Stimulated activated effector memory CD8-positive, alpha-beta T cell treated with anti-CD3 and anti-CD28 coated beads, Interleukin-12 subunit alpha, Interleukin-12 subunit beta, amount 100 ng/mL, for 72 hours (primary cell): ENCODE measurements at regions not wholly inside any gene's neighbourhood (a gene's known extent, or its start where the extent isn't known, plus 50 kb on each side); places are given as distances from the start of the nearest gene placed in this dataset.
A peak's percentile ranks its signal among the peaks of the same experiment; 100 is the strongest.

Experiments used
- ATAC-seq: fragments of 150-1000 bp; cut with Tn5 transposase; 2 replicates; pipeline ENCODE4 v1.10.0; 2021
- DNase-seq, 2 donors: peaks; one replicate each; pipeline ENCODE4 v3.0.0; 2021 to 2022; ENCODE audit warnings: low spot score in 2 of 2
- H3K27ac Mint-ChIP-seq: one replicate; pipeline ENCODE4 v1.8.0; 2022; ENCODE audit warnings: mild to moderate bottlenecking, mixed read lengths
- H3K36me3 Mint-ChIP-seq: one replicate; pipeline ENCODE4 v1.8.0; 2022; ENCODE audit warnings: mild to moderate bottlenecking, mixed read lengths
- H3K4me1 Mint-ChIP-seq: one replicate; pipeline ENCODE4 v1.8.0; 2022; ENCODE audit warnings: mixed read lengths
- H3K4me3 Mint-ChIP-seq: one replicate; pipeline ENCODE4 v1.8.0; 2022; ENCODE audit warnings: mild to moderate bottlenecking, mixed read lengths
- H3K9me3 Mint-ChIP-seq: one replicate; pipeline ENCODE4 v1.8.0; 2022; ENCODE audit warnings: mixed read lengths

DNA sequence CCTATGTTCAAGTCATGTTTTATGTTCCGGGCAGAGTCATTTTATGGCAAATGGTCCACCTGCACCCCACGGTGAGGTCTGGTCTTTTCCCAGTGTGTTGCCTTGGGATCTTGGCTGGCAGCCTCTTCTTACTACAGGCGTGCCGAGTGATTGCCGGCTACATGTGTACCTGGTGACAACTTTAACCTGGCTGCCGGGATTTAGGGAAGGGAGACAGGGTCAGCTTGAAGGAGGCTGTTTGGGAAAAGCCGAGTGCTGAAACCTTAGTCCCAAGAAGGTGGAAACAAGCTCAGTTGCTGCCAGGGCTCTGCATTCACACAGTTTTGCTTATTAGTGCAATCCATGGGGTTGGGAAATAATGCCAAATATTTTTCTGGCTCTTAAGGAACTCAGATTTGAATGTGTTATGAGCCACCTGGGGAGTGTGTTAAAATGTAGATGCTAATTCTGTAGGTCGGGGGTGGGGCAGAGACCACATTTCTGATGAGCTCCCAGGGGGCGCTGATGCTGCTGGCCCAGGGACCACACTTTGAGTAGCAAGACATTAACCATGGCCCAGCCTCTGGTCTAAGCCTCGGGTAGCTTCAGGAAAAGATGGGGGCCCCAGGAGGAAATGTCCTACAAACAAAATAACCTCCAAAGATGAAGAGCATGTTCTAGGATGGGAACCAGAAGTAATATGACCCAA is 179.6 kb downstream of the TBX5 start:
- no peak for DNase-seq
- H3K27ac Mint-ChIP-seq, result no peak overlapping the region
- H3K4me3 Mint-ChIP-seq, result no peak overlapping the region
- no peak for ATAC-seq
- H3K9me3 Mint-ChIP-seq, result peaks cover 3% of the 10 kb centered on the region
- no peaks in the 10 kb centered on the region for H3K4me1 Mint-ChIP-seq
- no peaks in the 10 kb centered on the region for H3K36me3 Mint-ChIP-seq

DNA sequence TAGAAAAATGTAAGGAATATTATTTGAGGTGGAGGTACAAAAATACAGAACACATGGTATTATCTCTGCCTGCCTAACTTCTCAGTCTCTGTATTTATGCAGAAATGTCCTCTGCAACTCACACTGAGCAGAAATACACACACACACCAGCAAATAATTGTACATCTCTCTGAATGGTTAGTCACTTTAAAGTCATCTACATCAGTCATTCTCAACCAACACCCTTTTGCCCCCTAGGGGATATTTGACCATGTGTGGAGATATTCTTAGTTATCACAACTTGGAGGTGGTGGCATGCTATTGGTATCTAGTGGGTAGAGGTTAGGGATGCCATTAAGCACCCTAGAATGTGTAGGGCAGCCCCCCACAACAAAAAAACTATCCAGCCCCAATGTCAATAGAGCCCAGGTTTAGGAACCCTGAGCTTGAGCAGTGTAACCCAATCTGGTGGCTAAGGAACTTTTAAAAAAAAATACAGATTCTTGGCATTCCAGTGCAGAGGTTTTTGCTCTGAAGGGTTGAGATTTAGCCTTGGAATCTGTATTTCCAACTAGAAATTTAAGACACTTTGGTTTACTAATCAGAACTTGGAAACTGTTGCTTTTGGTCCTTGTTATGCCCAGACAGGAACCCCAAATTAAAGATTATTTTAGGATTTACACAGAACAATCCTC is 183.8 kb downstream of the TBX5 start:
- H3K27ac Mint-ChIP-seq, result no peak overlapping the region
- no peak overlapping the region for H3K4me3 Mint-ChIP-seq
- DNase-seq, result no peak
- no peaks in the 10 kb centered on the region for H3K4me1 Mint-ChIP-seq
- no peaks in the 10 kb centered on the region for H3K36me3 Mint-ChIP-seq
- peaks cover 6% of the 10 kb centered on the region for H3K9me3 Mint-ChIP-seq
- no peak for ATAC-seq

DNA sequence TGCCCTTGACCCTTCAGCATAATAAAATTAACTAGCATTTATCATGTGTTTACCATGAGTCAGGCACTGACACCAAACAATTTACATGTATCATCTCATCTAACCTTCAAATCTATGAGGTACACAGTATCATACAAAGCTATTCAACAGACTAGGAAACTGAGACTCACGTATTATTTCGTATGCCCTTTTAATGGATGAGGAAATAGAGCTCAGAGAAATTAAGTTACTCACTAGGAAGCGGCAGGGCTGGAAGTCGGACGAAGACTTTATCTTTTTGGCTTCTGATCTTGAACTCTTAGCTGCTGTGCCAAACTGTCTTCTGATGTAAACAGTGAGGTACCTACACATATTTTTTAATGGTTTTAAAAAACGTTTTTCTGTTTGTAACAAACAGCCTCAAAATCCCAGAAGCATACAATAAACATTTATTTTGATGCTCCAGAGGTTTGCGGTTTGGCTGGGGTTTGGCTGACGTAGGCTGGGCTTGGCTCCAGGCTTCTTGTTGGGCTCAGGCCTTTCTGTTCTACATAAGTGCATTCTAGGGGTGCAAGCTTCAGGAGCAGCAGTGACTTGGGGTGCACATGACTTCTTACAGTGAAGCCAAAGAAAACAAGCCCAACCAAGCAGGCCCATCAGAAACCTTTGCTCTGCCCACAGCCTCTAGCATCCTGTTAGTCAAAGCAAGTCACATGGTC is 184.7 kb downstream of the TBX5 start:
- H3K36me3 Mint-ChIP-seq, result no peaks in the 10 kb centered on the region

DNA sequence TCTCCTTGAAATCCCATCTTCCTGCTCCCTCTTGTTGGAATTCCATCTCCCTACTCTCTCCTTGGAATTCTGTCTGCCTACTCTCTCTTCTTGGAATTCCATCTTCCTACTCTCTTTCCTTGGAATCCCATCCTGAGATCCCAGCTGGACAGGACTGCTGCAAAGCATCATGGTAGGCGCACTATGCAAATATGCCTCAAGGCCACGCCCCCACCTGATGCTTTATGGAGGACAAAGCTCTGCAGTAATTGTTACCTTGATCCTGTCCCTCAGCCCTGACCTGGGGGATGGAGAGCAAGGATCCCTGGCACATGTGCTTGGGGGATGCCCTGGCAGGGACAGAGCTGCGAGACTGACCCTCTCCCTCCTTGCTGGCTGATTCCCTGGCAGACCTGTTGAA is 185.6 kb downstream of the TBX5 start:
- ATAC-seq (no peak), DNase-seq (no peak)
- Mint-ChIP-seq H3K4me3 (no peak overlapping the region), H3K9me3 (peaks cover 9% of the 10 kb centered on the region), H3K27ac (no peak overlapping the region), H3K4me1 (no peaks in the 10 kb centered on the region), H3K36me3 (no peaks in the 10 kb centered on the region)

More for the DNA sequence above, 184.7 kb downstream of the TBX5 start:
- Mint-ChIP-seq H3K27ac (no peak overlapping the region), H3K4me1 (no peaks in the 10 kb centered on the region), H3K9me3 (peaks cover 9% of the 10 kb centered on the region), H3K4me3 (no peak overlapping the region)
- ATAC-seq, result no peak
- DNase-seq, result no peak

DNA sequence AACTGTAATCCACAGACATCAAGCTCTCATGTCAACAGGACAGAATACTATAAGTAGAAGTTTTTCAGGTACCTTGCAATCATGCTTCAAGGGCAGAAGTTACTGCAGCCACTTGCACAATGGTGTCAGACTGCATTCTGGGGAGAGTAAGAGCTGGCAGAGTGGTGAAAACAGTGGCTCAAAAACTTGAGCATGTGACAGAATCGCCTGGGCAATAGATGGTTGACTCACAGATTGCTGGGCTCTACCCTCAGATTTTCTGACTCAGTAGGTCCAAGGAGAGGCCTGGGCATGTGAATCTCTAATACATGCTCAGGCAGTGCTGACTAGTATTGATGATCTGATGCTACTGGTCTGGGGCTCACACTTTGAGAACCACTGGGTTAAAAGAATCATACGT is 187.8 kb downstream of the TBX5 start:
- no peaks in the 10 kb centered on the region for H3K36me3 Mint-ChIP-seq
- H3K9me3 Mint-ChIP-seq, result peaks cover 6% of the 10 kb centered on the region
- no peak for DNase-seq
- H3K27ac Mint-ChIP-seq, result no peak overlapping the region
- no peak for ATAC-seq
- H3K4me3 Mint-ChIP-seq, result no peak overlapping the region
- no peaks in the 10 kb centered on the region for H3K4me1 Mint-ChIP-seq

DNA sequence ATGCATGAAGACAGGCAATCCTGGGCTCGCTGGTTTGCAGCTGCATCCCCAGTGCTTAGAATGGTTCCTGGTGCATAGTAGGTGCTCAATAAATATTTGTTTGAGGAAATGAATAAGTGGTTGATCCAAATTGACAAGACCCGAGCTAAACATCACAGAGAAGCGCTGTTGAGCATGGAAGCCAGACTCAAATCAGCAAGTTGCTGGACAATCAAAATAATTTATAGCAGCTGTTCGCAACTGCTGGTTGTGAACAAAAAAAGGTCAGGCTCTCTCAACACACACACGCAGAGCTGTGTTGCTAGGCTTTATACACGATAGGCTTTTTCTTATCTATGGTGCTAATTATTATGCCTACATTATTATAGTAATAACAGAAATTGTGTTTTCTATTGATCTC is 190.2 kb downstream of the TBX5 start:
- Mint-ChIP-seq H3K36me3 (no peaks in the 10 kb centered on the region), H3K4me1 (no peaks in the 10 kb centered on the region), H3K9me3 (peaks cover 9% of the 10 kb centered on the region), H3K4me3 (no peak overlapping the region), H3K27ac (no peak overlapping the region)
- ATAC-seq (no peak), DNase-seq (no peak)

DNA sequence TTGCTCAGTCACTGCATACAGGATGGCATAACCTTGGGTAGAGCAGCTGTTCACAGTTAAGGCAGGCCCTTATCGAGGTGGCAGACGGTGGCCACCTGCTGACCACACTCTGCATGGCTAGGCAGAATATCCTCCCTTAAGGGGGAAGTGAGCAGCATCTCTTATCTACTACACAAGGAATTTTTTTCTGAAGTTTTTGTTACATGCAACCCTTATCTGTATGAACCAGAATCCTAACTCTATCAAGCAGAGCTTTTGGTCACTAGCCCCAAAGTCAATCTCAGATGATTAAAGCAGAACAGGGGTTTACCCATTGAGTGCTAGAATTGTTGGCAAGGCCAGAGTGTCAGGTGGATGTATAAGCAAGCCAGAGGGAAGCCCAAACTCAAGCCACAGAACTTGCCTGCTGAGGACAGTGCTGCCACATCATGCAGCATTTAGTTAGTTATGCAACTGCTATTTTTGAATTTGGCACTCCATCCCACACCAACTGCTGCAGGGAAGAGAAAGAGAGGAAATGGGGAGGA is 192.8 kb downstream of the TBX5 start:
- Mint-ChIP-seq H3K9me3 (peaks cover 6% of the 10 kb centered on the region), H3K4me3 (no peak overlapping the region), H3K27ac (no peak overlapping the region), H3K36me3 (no peaks in the 10 kb centered on the region), H3K4me1 (no peaks in the 10 kb centered on the region)
- DNase-seq (no peak), ATAC-seq (peak; percentile 13)

DNA sequence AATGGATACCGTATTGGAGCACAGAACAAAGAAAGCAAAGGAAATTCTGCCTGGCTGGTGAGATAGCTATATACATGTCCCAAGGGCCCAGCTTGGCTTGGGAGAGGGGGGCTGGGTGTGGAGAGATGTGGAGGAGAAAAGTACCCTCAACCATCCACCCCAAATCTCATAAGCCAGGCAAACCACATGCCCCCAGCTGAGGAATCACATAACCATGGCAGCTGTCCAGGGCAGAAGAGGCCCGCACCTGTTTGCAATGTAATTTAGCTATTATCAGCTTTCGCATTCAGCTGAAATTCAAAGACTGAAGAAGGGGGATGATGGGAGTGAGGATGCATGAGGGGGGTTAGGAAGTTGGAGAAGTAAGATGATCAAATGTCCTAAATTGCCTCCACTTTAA is 196.1 kb downstream of the TBX5 start:
- ATAC-seq (no peak), DNase-seq (no peak)
- Mint-ChIP-seq H3K4me3 (no peak overlapping the region), H3K9me3 (peaks cover 3% of the 10 kb centered on the region), H3K4me1 (no peaks in the 10 kb centered on the region), H3K27ac (no peak overlapping the region), H3K36me3 (no peaks in the 10 kb centered on the region)

DNA sequence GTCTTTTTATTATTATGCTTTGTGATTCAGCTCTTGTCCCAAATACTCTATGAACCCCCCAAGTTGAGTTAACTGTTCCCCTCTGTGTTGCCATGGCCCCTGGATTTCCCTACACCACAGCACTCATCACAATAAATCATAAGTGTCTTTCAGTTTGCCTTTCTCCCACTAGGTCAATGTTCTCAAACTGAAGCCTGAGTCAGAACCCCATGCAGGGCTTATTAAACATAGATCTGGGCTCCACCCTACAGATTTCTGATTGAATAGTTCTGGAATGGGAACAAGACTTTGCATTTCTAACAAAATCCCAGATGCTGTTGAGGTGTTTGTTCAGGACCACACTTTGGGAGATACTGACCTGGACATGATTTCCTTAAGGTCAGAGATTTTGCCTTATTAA is 199.4 kb downstream of the TBX5 start:
- no peak overlapping the region for H3K4me3 Mint-ChIP-seq

DNA sequence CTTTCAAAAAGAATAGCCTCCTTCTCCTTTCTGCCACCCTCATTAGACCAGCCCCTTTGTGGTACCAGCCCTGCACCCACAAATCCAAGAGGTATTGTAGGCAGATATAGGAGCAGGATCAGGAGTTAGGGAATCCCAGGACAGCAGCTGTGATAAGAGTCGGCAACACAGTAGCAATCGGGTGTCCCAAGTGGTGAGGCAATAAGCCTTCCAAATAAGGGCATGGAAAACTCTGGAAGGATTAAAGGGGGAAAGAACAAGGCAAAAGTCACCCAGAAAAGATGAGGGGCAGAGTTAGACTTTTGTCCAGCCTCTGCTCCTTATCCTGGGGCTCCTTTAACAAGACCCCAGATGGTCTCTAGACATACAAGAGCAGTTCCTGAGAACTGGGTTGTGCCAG is 204.2 kb downstream of the TBX5 start:
- H3K27ac Mint-ChIP-seq, result no peak overlapping the region
- no peak overlapping the region for H3K4me3 Mint-ChIP-seq
- H3K36me3 Mint-ChIP-seq, result no peaks in the 10 kb centered on the region
- DNase-seq, result no peak
- peaks cover 13% of the 10 kb centered on the region for H3K9me3 Mint-ChIP-seq
- ATAC-seq, result no peak
- no peaks in the 10 kb centered on the region for H3K4me1 Mint-ChIP-seq

More for the DNA sequence above, 199.4 kb downstream of the TBX5 start:
- ATAC-seq (no peak), DNase-seq (no peak)
- peaks cover 3% of the 10 kb centered on the region for H3K9me3 Mint-ChIP-seq
- H3K27ac Mint-ChIP-seq, result no peak overlapping the region
- H3K36me3 Mint-ChIP-seq, result no peaks in the 10 kb centered on the region
- H3K4me1 Mint-ChIP-seq, result no peaks in the 10 kb centered on the region

DNA sequence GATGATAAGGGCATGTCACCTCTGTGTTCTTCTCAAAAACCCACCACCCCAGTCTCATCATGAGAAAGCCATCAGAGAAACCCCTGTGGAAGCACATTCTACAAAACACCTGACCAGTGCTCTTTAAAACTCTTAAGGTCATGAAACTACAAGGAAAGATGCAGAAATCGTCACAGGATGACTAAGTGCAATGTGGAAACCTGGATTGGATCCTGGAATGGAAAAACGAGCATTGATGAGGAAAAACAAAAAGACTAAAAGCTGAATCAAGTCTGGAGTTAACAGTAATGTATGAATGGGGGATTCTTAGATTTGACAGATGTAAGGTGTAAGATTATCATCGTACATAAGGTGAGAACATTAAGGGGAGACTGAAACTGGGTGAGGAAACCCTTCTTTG is 211.0 kb downstream of the TBX5 start:
- Mint-ChIP-seq H3K36me3 (no peaks in the 10 kb centered on the region), H3K4me1 (no peaks in the 10 kb centered on the region), H3K9me3 (peaks cover 10% of the 10 kb centered on the region), H3K4me3 (no peak overlapping the region), H3K27ac (no peak overlapping the region)
- no peak for ATAC-seq
- no peak for DNase-seq

DNA sequence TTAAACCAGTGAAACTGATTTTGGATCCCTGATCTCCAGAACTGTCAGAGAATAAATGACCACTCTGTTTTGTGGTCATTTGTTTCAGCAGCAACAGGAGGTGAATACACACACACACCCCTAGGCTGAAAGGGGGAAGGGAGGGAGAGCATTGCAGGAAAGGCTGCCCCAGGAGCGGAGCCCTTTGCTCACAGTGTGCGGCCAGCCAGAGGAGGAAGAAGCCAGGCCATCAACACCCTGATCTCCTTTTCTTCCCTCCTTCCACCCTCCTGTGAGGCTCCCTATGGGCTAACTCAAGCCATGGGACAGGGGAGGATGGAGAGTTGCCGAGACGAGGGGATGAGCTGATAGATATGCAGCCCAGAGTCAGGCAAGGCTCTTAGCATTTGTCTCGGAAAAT is 211.9 kb downstream of the TBX5 start:
- no peaks in the 10 kb centered on the region for H3K36me3 Mint-ChIP-seq
- H3K27ac Mint-ChIP-seq, result no peak overlapping the region
- H3K4me3 Mint-ChIP-seq, result no peak overlapping the region
- peaks cover 6% of the 10 kb centered on the region for H3K9me3 Mint-ChIP-seq
- no peak for ATAC-seq
- no peak for DNase-seq
- H3K4me1 Mint-ChIP-seq, result no peaks in the 10 kb centered on the region

DNA sequence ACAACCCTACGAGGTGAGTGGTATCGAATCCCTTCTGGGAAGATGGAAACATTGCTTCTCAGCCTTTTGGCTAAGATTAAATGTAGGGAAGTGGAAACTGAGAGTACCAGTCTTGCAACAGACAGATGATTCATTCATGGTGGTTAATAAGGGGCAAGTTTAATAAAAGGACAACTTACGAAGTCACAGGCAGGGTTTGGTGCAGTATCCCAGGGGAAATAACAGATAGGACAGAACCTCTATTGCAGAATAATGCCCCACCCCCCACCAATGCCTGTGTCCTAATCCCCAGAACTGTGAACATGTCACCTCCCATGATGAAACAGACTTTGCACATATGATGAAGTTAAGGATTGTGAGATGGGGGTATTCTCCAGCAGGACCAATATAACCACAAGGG is 212.5 kb downstream of the TBX5 start:
- Mint-ChIP-seq H3K4me3 (no peak overlapping the region), H3K36me3 (no peaks in the 10 kb centered on the region), H3K4me1 (no peaks in the 10 kb centered on the region), H3K27ac (no peak overlapping the region), H3K9me3 (peaks cover 7% of the 10 kb centered on the region)
- DNase-seq (no peak), ATAC-seq (no peak)

DNA sequence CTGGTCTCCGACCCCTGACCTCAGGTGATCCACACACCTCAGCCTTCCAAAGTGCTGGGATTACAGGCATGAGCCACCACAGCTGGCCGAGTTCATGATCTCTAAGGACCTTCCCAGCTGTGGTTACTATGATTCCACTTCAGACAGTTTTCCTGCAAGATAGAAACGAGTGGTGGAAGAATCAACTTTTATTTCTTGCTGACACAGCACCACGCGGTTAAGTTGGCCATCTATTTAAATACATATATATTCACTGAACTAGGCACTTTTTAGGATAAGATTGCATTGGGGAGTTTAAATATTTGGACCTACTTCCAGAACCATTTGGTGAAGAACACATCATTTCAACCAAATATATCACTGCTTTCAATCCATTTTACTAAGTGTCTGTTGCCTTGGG is 213.4 kb downstream of the TBX5 start:
- peaks cover 3% of the 10 kb centered on the region for H3K9me3 Mint-ChIP-seq
- H3K4me1 Mint-ChIP-seq, result no peaks in the 10 kb centered on the region
- H3K27ac Mint-ChIP-seq, result no peak overlapping the region
- ATAC-seq (no peak), DNase-seq (no peak)
- no peak overlapping the region for H3K4me3 Mint-ChIP-seq
- no peaks in the 10 kb centered on the region for H3K36me3 Mint-ChIP-seq

DNA sequence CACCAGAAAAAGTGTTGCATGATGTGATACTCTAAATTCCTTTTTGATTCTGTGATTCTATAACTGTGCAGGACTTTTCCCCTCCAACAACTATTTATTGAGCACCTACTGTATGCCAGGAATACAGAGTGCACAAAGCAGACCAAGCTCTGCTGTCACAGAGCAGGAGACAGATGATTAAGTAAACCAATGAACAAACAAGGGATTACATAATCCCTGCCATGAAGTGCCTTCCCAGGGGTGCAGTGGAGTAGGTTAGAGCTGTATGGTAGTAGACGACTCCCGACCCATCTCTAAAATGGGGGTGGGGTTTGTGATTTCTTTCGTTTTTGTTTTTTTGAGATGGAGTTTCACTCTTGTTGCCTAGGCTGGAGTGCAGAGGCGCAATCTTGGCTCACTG is 213.9 kb downstream of the TBX5 start:
- H3K36me3 Mint-ChIP-seq, result no peaks in the 10 kb centered on the region
- peaks cover 3% of the 10 kb centered on the region for H3K9me3 Mint-ChIP-seq
- H3K4me1 Mint-ChIP-seq, result no peaks in the 10 kb centered on the region
- DNase-seq (no peak), ATAC-seq (no peak)
- H3K27ac Mint-ChIP-seq, result no peak overlapping the region
- H3K4me3 Mint-ChIP-seq, result no peak overlapping the region

DNA sequence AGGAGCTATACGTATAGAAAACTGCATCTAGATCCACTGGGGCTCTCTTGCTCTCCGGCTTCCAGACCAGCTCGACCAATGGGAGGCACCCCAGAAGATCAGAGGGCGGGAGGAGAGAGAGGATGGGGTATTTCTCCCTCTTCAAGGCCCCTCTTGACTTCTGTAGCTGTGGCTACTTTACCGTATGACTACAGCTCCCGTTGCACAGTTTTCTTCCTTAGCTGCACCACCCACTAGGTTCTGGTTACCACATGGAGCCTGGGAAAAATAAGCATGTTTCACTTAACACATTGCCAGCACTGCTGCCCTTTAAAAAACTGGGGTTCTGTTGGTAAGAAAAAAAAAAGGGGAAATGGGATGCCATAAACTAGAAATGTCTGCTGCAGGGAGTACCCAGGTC is 214.4 kb downstream of the TBX5 start:
- Mint-ChIP-seq H3K9me3 (peaks cover 3% of the 10 kb centered on the region), H3K27ac (no peak overlapping the region), H3K36me3 (no peaks in the 10 kb centered on the region), H3K4me1 (no peaks in the 10 kb centered on the region), H3K4me3 (no peak overlapping the region)
- ATAC-seq, result no peak
- DNase-seq, result no peak
